22Rv1 (cell line): ENCODE measurements at regions not wholly inside any gene's neighbourhood (a gene's known extent, or its start where the extent isn't known, plus 50 kb on each side); places are given as distances from the start of the nearest gene placed in this dataset.

Source experiments
- ZFX ChIP-seq: fragments of 450-650 bp; IDR thresholded peaks from 2 replicates; pipeline ENCODE4 v1.6.1; 2017; ENCODE audit warnings: antibody characterized with exemption, borderline replicate concordance
- TF ChIP-seq, protein P1 (sequence below): fragments of 450-650 bp; IDR thresholded peaks from 2 replicates; pipeline ENCODE4 v1.5.1; 2017; ENCODE audit warnings: mild to moderate bottlenecking

DNA sequence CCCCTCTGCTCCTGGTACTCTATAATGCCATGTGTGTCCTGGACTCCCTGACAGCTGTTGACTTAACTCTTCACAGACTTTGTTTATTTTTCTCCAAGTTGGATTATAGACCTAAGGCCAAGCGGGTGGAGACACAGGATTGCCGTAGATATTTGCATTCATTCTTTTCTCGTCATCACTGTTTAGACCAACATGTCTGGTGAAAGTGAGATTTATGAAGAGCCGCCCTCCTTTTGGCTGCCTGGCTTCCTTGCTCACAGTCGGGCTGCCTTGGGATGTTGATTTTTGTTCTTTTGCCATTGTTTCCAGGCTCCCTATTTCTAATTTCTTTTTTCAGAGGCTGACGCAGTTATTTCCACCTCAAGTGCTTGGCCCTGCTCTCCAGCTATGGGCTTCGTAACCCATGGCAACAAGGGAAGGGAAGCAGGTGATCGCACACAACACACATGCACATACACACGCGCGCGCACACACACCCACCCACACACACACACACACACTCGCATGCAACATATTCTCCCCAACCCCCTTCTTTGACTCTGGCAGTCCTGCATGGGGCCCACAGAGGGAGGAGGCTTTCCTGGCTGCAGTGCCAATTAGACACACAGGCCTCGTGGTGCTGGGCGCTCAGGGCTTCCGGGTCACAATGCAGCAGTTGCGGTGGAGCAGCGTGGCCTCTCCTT is 296.5 kb downstream of the MTX2 start:
- TF ChIP-seq, protein P1, sequence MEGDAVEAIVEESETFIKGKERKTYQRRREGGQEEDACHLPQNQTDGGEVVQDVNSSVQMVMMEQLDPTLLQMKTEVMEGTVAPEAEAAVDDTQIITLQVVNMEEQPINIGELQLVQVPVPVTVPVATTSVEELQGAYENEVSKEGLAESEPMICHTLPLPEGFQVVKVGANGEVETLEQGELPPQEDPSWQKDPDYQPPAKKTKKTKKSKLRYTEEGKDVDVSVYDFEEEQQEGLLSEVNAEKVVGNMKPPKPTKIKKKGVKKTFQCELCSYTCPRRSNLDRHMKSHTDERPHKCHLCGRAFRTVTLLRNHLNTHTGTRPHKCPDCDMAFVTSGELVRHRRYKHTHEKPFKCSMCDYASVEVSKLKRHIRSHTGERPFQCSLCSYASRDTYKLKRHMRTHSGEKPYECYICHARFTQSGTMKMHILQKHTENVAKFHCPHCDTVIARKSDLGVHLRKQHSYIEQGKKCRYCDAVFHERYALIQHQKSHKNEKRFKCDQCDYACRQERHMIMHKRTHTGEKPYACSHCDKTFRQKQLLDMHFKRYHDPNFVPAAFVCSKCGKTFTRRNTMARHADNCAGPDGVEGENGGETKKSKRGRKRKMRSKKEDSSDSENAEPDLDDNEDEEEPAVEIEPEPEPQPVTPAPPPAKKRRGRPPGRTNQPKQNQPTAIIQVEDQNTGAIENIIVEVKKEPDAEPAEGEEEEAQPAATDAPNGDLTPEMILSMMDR: no peak
- no peak for TF ChIP-seq ZFX
